Testis (tissue), 2 donors: ENCODE measurements at regions not wholly inside any gene's neighbourhood (a gene's known extent, or its start where the extent isn't known, plus 50 kb on each side); places are given as distances from the start of the nearest gene placed in this dataset.
"Not testable (repeated sequence)": the region's sequence is repeated elsewhere in the genome, so short reads cannot be mapped to it uniquely, and the experiment has no call there.

Source experiments
- DNase-seq: peaks from one replicate; pipeline ENCODE4 v3.0.0-alpha.2; 2019
- H3K27ac ChIP-seq, 2 donors: fragments of 200-600 bp; sonication (generic); one replicate each; pipeline ENCODE4 v1.5.1; 2019
- H3K27me3 ChIP-seq: fragments of 200-600 bp; sonication (generic); one replicate; pipeline ENCODE4 v1.5.1; 2019
- H3K36me3 ChIP-seq: fragments of 200-600 bp; sonication (generic); one replicate; pipeline ENCODE4 v1.5.1; 2017; ENCODE audit warnings: low read depth; ENCODE audit errors: missing control alignments
- H3K4me1 ChIP-seq: fragments of 200-600 bp; sonication (generic); one replicate; pipeline ENCODE4 v1.5.1; 2019
- H3K4me3 ChIP-seq, 2 donors: fragments of 200-600 bp; sonication (generic); one replicate each; pipeline ENCODE4 v1.5.1; 2017 to 2019
- H3K9me3 ChIP-seq: fragments of 200-600 bp; sonication (generic); one replicate; pipeline ENCODE4 v1.5.1; 2017
- POLR2A ChIP-seq: fragments of 450-650 bp; IDR thresholded peaks from one replicate; pipeline ENCODE4 v1.6.1; 2017; ENCODE audit warnings: antibody characterized with exemption, mild to moderate bottlenecking, moderate library complexity
- WGBS, 2 donors: methylation state at CpG; one replicate each; pipeline ENCODE4 v1.1.5; 2018; 5-methylcytosine and 5-hydroxymethylcytosine counted together
- intact Hi-C: fragments of 100-400 bp; cut with DNase I; formaldehyde crosslinking; loops from one replicate; pipeline ENCODE4 v1.15.1; 2023; ENCODE audit warnings: low total_unique reads
- TF ChIP-seq, protein P1 (sequence below), 3 experiments: fragments of 450-650 bp in 2 of 3; fragments of 200-600 bp in 1 of 3; sonication (generic) in 1 of 3; IDR thresholded peaks; one replicate each; pipeline ENCODE4 v1.5.1; 2016 to 2019; ENCODE audit warnings: antibody characterized with exemption in 3 of 3, mild to moderate bottlenecking in 2 of 3, moderate library complexity in 1 of 3

- Histone ChIP-seq H3K9me3 (no peaks in the 10 kb centered on the region), H3K27ac (no peak overlapping the region), H3K4me3 (no peak overlapping the region), H3K4me1 (no peaks in the 10 kb centered on the region), H3K27me3 (no peaks in the 10 kb centered on the region), H3K36me3 (no peaks in the 10 kb centered on the region)
- whole genome bisulfite sequencing, 2 donors = 75 to 87% methylated on average over 2 of the region's 2 CpGs
- DNase-seq = no peak
- TF ChIP-seq, protein P1, sequence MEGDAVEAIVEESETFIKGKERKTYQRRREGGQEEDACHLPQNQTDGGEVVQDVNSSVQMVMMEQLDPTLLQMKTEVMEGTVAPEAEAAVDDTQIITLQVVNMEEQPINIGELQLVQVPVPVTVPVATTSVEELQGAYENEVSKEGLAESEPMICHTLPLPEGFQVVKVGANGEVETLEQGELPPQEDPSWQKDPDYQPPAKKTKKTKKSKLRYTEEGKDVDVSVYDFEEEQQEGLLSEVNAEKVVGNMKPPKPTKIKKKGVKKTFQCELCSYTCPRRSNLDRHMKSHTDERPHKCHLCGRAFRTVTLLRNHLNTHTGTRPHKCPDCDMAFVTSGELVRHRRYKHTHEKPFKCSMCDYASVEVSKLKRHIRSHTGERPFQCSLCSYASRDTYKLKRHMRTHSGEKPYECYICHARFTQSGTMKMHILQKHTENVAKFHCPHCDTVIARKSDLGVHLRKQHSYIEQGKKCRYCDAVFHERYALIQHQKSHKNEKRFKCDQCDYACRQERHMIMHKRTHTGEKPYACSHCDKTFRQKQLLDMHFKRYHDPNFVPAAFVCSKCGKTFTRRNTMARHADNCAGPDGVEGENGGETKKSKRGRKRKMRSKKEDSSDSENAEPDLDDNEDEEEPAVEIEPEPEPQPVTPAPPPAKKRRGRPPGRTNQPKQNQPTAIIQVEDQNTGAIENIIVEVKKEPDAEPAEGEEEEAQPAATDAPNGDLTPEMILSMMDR (IDR thresholded peaks at IDR 0.05) = no peak
- no peak for TF ChIP-seq POLR2A
- intact Hi-C loops = no loop called here
Measured at GRCh38 chr7:137122145-137122544, 221.4 kb downstream of the PTN start.

- H3K36me3 ChIP-seq = no peaks in the 10 kb centered on the region
- H3K4me1 ChIP-seq = no peaks in the 10 kb centered on the region
- TF ChIP-seq POLR2A = no peak
- TF ChIP-seq, protein P1 (IDR thresholded peaks at IDR 0.05) = no peak
- H3K27ac ChIP-seq = no peak overlapping the region
- H3K4me3 ChIP-seq = no peak overlapping the region
- 81 to 88% methylated on average over 2 of the region's 2 CpGs for WGBS, 2 donors
- no peaks in the 10 kb centered on the region for H3K9me3 ChIP-seq
- intact Hi-C loops = no loop called here
- H3K27me3 ChIP-seq = no peaks in the 10 kb centered on the region
- no peak for DNase-seq
Measured at GRCh38 chr7:137120690-137121089, 222.8 kb downstream of the PTN start.

GRCh38 chr7:137110535-137110934 is 233.0 kb downstream of the PTN start:
- no peak overlapping the region for H3K4me3 ChIP-seq
- DNase-seq = no peak
- H3K27me3 ChIP-seq = no peaks in the 10 kb centered on the region
- no peaks in the 10 kb centered on the region for H3K9me3 ChIP-seq
- H3K27ac ChIP-seq = no peak overlapping the region
- intact Hi-C loops = no loop called here
- H3K36me3 ChIP-seq = no peaks in the 10 kb centered on the region
- TF ChIP-seq POLR2A = no peak
- TF ChIP-seq, protein P1 (IDR thresholded peaks at IDR 0.05) = no peak
- no peaks in the 10 kb centered on the region for H3K4me1 ChIP-seq

- Histone ChIP-seq H3K27ac (no peak overlapping the region), H3K4me3 (no peak overlapping the region), H3K36me3 (no peaks in the 10 kb centered on the region), H3K27me3 (no peaks in the 10 kb centered on the region), H3K9me3 (no peaks in the 10 kb centered on the region), H3K4me1 (no peaks in the 10 kb centered on the region)
- TF ChIP-seq POLR2A = no peak
- TF ChIP-seq, protein P1 (IDR thresholded peaks at IDR 0.05) = no peak
- 62 to 76% methylated on average over 3 of the region's 3 CpGs for WGBS, 2 donors
- no peak for DNase-seq
- intact Hi-C loops = no loop called here
Measured at GRCh38 chr7:137110091-137110509, 233.4 kb downstream of the PTN start.

GRCh38 chr7:137107802-137108201 is 235.7 kb downstream of the PTN start:
- H3K27me3 ChIP-seq, H3K4me1 ChIP-seq, H3K9me3 ChIP-seq, H3K27ac ChIP-seq, DNase-seq, H3K36me3 ChIP-seq, H3K4me3 ChIP-seq, intact Hi-C loops: not testable (repeated sequence)
- WGBS, 2 donors = 84 to 94% methylated on average over 2 of the region's 2 CpGs

DNA sequence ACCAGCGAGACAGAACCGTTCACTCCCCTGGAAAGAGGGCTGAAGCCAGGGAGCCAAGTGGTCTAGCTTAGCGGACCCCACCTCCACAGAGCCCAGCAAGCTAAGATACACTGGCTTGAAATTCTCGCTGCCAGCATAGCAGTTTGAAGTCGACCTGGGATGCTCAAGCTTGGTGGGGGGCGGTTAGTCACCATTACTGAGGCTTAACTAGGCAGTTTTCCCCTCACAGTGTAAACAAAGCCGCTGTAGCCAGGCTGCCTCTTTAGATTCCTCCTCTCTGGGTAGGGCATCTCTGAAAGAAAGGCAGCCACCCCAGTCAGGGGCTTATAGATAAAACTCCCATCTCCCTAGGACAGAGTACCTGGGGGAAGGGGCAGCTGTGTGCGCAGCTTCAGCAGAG is 235.1 kb downstream of the CHRM2 start:
- DNase-seq, H3K27ac ChIP-seq, H3K4me3 ChIP-seq, H3K9me3 ChIP-seq, H3K27me3 ChIP-seq, intact Hi-C loops, H3K36me3 ChIP-seq, H3K4me1 ChIP-seq: not testable (repeated sequence)
- WGBS, 2 donors = 88 to 90% methylated on average over 2 to 8 of the region's 8 CpGs
